Sigmoid colon (tissue), 6 donors: ENCODE measurements at regions not wholly inside any gene's neighbourhood (a gene's known extent, or its start where the extent isn't known, plus 50 kb on each side); places are given as distances from the start of the nearest gene placed in this dataset.

Experiments used
- DNase-seq: peaks from one replicate; pipeline ENCODE4 v3.0.0-alpha.2; 2019
- H3K27ac ChIP-seq, 4 donors: fragments of 200-600 bp; sonication (generic); one replicate each; pipeline ENCODE4 v1.5.1; 2016 to 2019; ENCODE audit warnings: mild to moderate bottlenecking in 1 of 4
- H3K27me3 ChIP-seq, 3 donors: fragments of 200-600 bp; sonication (generic); one replicate each; pipeline ENCODE4 v1.5.1; 2019; ENCODE audit warnings: mild to moderate bottlenecking in 1 of 3
- H3K36me3 ChIP-seq, 4 donors: fragments of 200-600 bp; sonication (generic); one replicate each; pipeline ENCODE4 v1.5.1; 2016 to 2019
- H3K4me1 ChIP-seq, 4 donors: fragments of 200-600 bp; sonication (generic); one replicate each; pipeline ENCODE4 v1.5.1; 2017 to 2019
- H3K4me3 ChIP-seq, 4 donors: fragments of 200-600 bp; sonication (generic); one replicate each; pipeline ENCODE4 v1.5.1; 2017 to 2019; ENCODE audit warnings: mild to moderate bottlenecking in 2 of 4, moderate library complexity in 1 of 4
- H3K9me3 ChIP-seq, 4 donors: fragments of 200-600 bp in 3 of 4; sonication (generic) in 3 of 4; one replicate each; pipeline versions ENCODE4 v1.5.1 to v1.6.1; 2013 to 2019
- EP300 ChIP-seq, 4 donors: sonication (generic); formaldehyde crosslinking; IDR thresholded peaks; one replicate each; pipeline ENCODE4 v1.6.1; 2017; ENCODE audit warnings: antibody characterized with exemption in 4 of 4
- POLR2A ChIP-seq, 2 donors: fragments of 450-650 bp; IDR thresholded peaks; one replicate each; pipeline ENCODE4 v1.6.1; 2016; ENCODE audit warnings: antibody characterized with exemption in 2 of 2, mild to moderate bottlenecking in 2 of 2, moderate library complexity in 2 of 2
- POLR2AphosphoS5 ChIP-seq, 4 donors: sonication (generic); formaldehyde crosslinking; IDR thresholded peaks; one replicate each; pipeline ENCODE4 v1.6.1; 2017; ENCODE audit warnings: antibody characterized with exemption in 4 of 4
- WGBS, 2 donors: extraction: QIAGEN DNeasy Blood & Tissue Kit; methylation state at CpG; one replicate each; pipeline ENCODE4 v1.1.7; 2013; 5-methylcytosine and 5-hydroxymethylcytosine counted together
- intact Hi-C: fragments of 100-400 bp; cut with DNase I; formaldehyde crosslinking; loops from one replicate; pipeline ENCODE4 v1.15.1; 2023
- TF ChIP-seq, protein P1 (sequence below), 4 experiments: fragments of 450-650 bp in 3 of 4; fragments of 200-600 bp in 1 of 4; IDR thresholded peaks; one replicate each; pipeline ENCODE4 v1.5.1; 2016 to 2019; ENCODE audit warnings: antibody characterized with exemption in 4 of 4, mild to moderate bottlenecking in 3 of 4, moderate library complexity in 2 of 4
- donor health status: healthy with polysubstance abuse.
- donor health status: healthy.

DNA sequence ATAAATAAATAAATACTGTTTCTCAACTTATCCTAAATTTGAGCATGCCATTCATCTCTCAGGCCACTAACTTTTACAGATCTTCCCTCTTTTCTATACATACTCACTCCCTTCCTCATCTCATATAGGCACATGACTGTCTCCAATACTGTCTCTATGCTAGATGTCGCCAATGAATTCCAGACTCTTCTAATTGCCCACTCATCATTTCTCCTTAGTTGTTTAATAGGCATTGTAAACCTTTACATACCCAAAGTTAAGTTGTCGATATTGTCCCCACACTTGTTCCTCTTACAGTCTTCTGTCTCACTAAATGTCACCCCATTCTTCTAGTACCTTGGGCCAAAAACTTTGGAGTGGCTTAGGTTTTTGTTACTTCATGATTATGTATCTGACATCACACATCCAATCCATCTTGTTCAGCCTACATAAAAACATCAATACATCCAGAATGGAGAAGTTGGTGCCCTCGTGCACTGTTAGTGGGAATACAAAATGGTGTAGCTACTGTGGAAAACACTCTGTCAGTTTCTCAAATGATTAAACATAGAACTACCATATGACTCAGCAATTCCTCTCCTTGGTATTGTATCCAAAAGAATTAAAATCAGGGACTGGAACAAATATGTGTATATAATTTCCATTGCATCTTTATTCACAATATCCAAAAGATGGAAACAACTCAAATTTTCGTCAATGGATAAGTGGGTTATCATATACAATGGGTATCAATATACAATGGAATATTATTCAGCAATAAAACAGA, 935.1 kb downstream of the SLC4A3 start:
- WGBS, 2 donors: 90% methylated on average over 4 of the region's 4 CpGs
- Histone ChIP-seq H3K4me1 (no peaks in the 10 kb centered on the region), H3K27me3 (no peaks in the 10 kb centered on the region), H3K27ac (no peak overlapping the region), H3K4me3 (no peak overlapping the region), H3K36me3 (no peaks in the 10 kb centered on the region), H3K9me3 (no peaks in the 10 kb centered on the region)
- TF ChIP-seq POLR2A (IDR thresholded peaks at IDR 0.05) (no peak), POLR2AphosphoS5 (IDR thresholded peaks at IDR 0.05) (no peak), EP300 (IDR thresholded peaks at IDR 0.05) (no peak)
- TF ChIP-seq, protein P1, sequence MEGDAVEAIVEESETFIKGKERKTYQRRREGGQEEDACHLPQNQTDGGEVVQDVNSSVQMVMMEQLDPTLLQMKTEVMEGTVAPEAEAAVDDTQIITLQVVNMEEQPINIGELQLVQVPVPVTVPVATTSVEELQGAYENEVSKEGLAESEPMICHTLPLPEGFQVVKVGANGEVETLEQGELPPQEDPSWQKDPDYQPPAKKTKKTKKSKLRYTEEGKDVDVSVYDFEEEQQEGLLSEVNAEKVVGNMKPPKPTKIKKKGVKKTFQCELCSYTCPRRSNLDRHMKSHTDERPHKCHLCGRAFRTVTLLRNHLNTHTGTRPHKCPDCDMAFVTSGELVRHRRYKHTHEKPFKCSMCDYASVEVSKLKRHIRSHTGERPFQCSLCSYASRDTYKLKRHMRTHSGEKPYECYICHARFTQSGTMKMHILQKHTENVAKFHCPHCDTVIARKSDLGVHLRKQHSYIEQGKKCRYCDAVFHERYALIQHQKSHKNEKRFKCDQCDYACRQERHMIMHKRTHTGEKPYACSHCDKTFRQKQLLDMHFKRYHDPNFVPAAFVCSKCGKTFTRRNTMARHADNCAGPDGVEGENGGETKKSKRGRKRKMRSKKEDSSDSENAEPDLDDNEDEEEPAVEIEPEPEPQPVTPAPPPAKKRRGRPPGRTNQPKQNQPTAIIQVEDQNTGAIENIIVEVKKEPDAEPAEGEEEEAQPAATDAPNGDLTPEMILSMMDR (IDR thresholded peaks at IDR 0.05): no peak
- intact Hi-C loops: no loop called here
- DNase-seq: no peak

DNA sequence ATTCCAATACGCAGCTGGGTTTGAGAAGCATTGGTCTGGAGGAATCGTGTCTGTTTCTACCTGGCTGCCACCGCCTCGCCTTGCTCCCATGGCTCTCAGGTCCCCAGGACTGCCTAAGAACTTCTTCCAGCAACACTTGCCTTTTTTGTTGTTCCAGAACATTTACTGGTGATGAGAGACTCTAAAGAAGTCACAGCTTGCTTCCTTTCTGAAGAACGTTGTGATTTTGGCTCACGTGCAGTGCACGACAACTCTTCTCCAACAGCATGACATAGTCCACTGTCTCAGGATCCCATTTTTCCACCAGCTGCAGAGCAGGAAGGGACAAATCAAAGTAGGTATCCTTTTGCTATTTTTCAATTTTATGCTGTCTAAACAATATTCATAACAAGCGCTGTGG, 940.9 kb downstream of the SLC4A3 start:
- Histone ChIP-seq H3K4me3 (no peak overlapping the region), H3K9me3 (no peaks in the 10 kb centered on the region), H3K27me3 (no peaks in the 10 kb centered on the region), H3K27ac (no peak overlapping the region), H3K36me3 (no peaks in the 10 kb centered on the region), H3K4me1 (peaks cover 0 to 14% (median 8%) of the 10 kb centered on the region in 4 donors)
- TF ChIP-seq POLR2AphosphoS5 (IDR thresholded peaks at IDR 0.05): no peak
- TF ChIP-seq, protein P1 (IDR thresholded peaks at IDR 0.05): no peak
- TF ChIP-seq EP300 (IDR thresholded peaks at IDR 0.05): no peak
- no peak for TF ChIP-seq POLR2A (IDR thresholded peaks at IDR 0.05)
- intact Hi-C loops: no loop called here
- DNase-seq: no peak
- WGBS, 2 donors: 86 to 89% methylated on average over 8 of the region's 8 CpGs

DNA sequence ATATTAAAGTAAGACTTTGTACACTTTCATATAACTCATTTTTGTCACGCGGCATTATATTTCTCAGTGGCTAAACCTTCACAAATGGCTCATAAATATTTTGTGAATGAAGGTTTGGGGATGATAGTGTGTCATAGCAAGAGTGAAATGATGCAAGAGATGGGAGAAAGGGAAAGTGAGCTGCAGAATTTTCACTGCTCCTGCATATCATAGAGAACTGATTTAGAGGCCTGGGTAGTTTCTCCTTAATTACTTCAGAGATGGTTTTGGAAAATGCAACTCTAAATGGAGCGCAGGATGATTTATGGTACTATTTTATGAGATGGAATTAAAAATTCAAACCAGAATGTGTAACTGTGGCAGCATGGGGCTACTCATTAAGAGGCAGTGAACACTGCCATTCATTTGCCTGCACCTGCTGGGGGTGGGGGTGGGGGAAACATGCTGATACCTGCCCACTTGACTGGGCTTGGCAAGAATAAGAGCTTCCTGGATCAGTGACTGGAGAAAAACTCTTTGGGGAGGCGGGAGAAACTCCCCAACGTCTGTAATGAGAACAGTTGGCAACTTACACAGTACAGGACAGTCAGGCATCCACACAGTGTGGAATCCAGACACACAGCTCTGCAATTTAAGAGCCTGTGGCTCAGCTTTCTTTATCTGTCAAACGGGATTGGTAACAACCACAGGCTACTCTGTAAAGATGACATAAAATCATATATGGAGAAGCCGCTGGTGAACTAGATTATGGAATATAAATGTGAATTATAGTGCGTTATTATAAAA, 941.9 kb downstream of the SLC4A3 start:
- Histone ChIP-seq H3K9me3 (no peaks in the 10 kb centered on the region), H3K27me3 (no peaks in the 10 kb centered on the region), H3K4me3 (no peak overlapping the region), H3K36me3 (no peaks in the 10 kb centered on the region), H3K4me1 (peaks cover 0 to 14% (median 8%) of the 10 kb centered on the region in 4 donors), H3K27ac (no peak overlapping the region)
- 75 to 79% methylated on average over 8 of the region's 8 CpGs for WGBS, 2 donors
- DNase-seq: no peak
- intact Hi-C loops: no loop called here
- TF ChIP-seq EP300 (IDR thresholded peaks at IDR 0.05): no peak
- TF ChIP-seq POLR2AphosphoS5 (IDR thresholded peaks at IDR 0.05): no peak
- TF ChIP-seq, protein P1 (IDR thresholded peaks at IDR 0.05): no peak
- TF ChIP-seq POLR2A (IDR thresholded peaks at IDR 0.05): no peak

DNA sequence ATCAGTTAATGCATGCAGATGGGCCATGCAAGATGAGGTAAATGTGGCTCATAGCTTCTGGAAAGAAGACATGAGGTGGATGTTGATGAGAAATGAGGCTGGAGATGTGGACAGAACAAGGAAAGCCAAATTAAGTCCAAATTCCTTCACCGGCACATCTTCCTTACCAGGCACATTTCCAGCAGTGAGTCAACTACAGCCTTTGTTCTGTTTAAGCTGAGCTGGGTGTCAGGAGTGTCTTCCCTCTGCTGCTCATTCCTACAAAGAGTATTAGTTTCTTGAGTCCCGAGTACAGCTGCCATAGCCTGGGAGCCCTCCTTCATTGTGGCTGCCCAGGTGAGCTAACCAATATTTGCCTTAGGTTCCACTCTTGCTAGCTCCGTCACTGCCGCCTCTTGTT, 945.0 kb downstream of the SLC4A3 start:
- H3K36me3 ChIP-seq: no peaks in the 10 kb centered on the region
- no peak overlapping the region for H3K27ac ChIP-seq
- no peaks in the 10 kb centered on the region for H3K9me3 ChIP-seq
- H3K27me3 ChIP-seq: no peaks in the 10 kb centered on the region
- TF ChIP-seq POLR2A (IDR thresholded peaks at IDR 0.05): no peak
- peaks cover 0 to 14% (median 8%) of the 10 kb centered on the region in 4 donors for H3K4me1 ChIP-seq
- intact Hi-C loops: no loop called here
- WGBS, 2 donors: 90 to 92% methylated on average over 4 of the region's 4 CpGs
- H3K4me3 ChIP-seq: no peak overlapping the region
- no peak for DNase-seq

DNA sequence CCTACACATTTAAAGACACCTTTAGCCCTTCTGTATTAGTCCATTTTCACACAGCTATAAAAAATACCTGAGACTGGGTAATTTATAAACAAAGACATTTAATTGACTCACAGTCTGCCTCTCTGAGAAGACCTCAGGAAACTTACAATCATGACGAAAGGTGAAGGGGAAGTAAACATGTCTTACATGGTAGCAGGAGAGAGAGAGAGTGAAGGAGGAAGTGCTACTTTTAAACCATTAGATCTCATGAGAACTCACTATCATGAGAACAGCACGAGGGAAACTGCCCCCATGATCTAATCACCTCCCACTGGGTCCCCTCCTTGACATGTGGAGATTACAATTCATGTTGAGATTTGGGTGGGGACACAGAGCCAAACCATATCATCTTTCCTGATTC, 946.6 kb downstream of the SLC4A3 start:
- DNase-seq: no peak
- H3K36me3 ChIP-seq: no peaks in the 10 kb centered on the region
- no peaks in the 10 kb centered on the region for H3K9me3 ChIP-seq
- H3K4me1 ChIP-seq: peaks cover 0 to 10% (median 7%) of the 10 kb centered on the region in 4 donors
- whole genome bisulfite sequencing, 2 donors: 52 to 60% methylated on average over 2 of the region's 2 CpGs
- H3K27ac ChIP-seq: no peak overlapping the region
- intact Hi-C loops: no loop called here
- no peaks in the 10 kb centered on the region for H3K27me3 ChIP-seq
- no peak for TF ChIP-seq POLR2AphosphoS5 (IDR thresholded peaks at IDR 0.05)
- no peak for TF ChIP-seq POLR2A (IDR thresholded peaks at IDR 0.05)
- TF ChIP-seq, protein P1 (IDR thresholded peaks at IDR 0.05): no peak
- no peak for TF ChIP-seq EP300 (IDR thresholded peaks at IDR 0.05)
- no peak overlapping the region for H3K4me3 ChIP-seq
